HG03575 (cell line): ENCODE measurements at regions not wholly inside any gene's neighbourhood (a gene's known extent, or its start where the extent isn't known, plus 50 kb on each side); places are given as distances from the start of the nearest gene placed in this dataset.
A peak's percentile ranks its signal among the peaks of the same experiment; 100 is the strongest.
"Not testable (repeated sequence)": the region's sequence is repeated elsewhere in the genome, so short reads cannot be mapped to it uniquely, and the experiment has no call there.

Source experiments
- ATAC-seq: cut with Tn5 transposase; IDR thresholded peaks from one replicate; pipeline ENCODE4 v1.9.1; 2021; ENCODE audit not compliant: unreplicated experiment, insufficient number of reproducible peaks, low FRiP score; ENCODE audit errors: extremely low read depth

DNA sequence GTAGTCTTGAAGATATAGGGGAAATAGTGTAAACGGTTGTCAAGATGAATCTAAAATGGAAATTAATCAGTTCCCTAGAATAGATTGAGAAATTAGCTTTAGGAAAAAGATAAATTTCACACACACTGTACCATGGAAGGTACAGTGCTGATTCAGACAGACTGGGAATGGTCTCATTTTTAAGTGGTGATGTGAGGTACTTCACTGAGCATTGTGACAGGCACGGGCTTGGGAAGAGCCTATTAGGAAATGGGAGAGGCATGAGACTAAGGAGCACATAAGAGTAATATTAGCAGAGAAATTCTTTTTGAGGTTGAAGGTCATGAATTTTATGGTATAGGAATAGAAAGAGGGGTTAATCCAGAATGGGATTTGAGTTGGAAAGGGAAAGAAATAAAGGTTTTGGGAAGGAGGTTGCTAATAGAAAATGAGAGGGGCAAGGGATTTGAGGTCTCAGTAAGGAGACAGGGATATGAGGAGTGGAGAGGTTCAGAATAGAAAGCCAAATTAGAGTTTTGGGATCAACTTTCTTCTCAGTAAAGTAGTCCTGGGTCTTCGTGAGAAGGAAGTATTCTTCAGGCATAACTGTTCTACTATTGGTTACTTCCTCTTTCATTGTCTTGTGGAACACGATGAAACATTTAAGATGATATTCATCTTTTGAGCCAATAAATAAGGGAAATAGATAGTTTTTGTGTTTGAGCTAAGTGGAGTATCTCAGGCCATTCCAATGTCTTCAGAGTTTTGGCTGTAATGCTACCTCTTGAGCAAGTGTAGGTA is 115.0 kb upstream of the FBXO28 start:
- ATAC-seq = not testable (repeated sequence)

GRCh38 chr1:223996376-223996775 is 117.5 kb upstream of the FBXO28 start:
- not testable (repeated sequence) for ATAC-seq

- peak; percentile 100 for ATAC-seq
Measured at GRCh38 chr1:223992456-223993246, 121.3 kb upstream of the FBXO28 start.

GRCh38 chr1:223991297-223991857 is 122.5 kb upstream of the FBXO28 start:
- ATAC-seq = not testable (repeated sequence)

DNA sequence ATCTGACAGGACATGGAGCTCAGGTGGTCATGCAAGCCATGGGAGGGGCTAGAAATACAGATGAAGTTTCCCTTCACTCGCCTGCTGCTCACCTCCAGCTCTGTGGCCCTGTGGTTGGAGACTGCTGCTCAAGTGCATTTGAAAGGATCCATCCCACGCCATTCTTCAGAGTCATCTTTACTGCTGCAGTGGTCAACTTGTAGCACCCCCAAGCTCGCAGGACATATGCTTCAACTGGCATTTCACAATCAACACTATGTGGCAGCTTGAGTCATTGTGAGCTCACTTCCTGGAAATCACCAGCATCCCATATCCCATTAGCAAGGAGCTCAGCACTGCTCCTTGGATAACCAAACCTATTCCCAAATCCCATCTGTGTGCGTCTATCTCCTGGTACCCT is 116.2 kb upstream of the TP53BP2 start:
- ATAC-seq = not testable (repeated sequence)

GRCh38 chr1:223952801-223953200 is 107.1 kb upstream of the TP53BP2 start:
- ATAC-seq = not testable (repeated sequence)

GRCh38 chr1:223951551-223951950 is 105.8 kb upstream of the TP53BP2 start:
- ATAC-seq = not testable (repeated sequence)

- ATAC-seq = not testable (repeated sequence)
Measured at GRCh38 chr1:223949944-223950343, 104.2 kb upstream of the TP53BP2 start.

DNA sequence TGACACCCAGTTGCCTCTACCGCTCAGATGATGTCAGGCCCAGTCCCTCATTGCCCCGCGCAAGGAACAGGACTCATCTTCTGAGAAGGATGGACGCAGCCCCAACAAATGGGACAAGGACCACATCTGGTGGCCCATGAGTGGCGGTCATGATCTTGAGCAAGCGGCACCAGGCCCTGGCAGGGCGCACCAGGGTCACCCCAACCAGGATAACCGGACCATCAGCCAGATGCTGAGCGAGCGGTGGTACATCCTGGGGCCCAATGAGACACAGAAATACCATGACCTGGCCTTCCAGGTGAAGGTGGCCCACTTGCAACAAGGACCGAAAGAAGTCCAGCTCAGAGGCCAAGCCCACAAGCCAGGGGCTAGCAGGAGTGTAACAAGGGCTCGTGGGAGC is 102.3 kb upstream of the TP53BP2 start:
- ATAC-seq = not testable (repeated sequence)

DNA sequence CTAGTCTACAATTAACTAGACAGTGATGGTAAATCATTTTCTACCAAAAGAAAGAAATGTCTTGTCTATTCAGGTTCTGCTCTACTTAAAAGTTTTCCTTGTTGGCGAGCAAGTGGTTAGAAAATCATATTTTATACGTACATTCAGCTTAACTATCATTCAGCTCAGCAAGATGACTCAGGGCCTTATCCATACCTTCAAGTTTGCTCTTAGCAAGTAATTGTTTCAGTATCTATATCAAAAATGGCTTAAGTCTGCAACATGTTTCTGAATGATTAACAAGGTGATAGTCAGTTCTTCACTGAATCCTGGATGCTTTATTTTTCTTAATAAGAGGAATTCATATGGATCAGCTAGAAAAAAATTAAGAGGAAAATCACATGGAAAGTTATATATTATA is 90.8 kb upstream of the TP53BP2 start:
- not testable (repeated sequence) for ATAC-seq

GRCh38 chr1:223931476-223931875 is 85.7 kb upstream of the TP53BP2 start:
- ATAC-seq = not testable (repeated sequence)

DNA sequence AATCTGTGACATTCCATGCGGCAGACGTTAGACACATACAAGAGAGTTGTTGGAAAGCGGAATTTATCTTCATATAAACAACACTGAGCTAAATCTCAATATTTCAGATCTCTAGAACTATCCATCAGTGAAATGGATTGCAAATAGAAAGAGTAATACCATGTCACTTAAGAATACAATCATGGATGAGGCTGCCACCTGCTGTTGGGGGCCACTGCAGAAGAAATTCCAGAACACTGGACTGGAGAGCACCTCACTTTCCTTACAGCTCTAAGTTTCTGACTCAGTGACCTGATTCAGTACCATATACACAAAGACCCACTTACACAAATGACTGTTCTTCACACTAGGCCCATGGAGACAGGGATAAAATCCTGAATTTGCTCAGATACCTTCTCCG is 75.1 kb upstream of the TP53BP2 start:
- not testable (repeated sequence) for ATAC-seq

DNA sequence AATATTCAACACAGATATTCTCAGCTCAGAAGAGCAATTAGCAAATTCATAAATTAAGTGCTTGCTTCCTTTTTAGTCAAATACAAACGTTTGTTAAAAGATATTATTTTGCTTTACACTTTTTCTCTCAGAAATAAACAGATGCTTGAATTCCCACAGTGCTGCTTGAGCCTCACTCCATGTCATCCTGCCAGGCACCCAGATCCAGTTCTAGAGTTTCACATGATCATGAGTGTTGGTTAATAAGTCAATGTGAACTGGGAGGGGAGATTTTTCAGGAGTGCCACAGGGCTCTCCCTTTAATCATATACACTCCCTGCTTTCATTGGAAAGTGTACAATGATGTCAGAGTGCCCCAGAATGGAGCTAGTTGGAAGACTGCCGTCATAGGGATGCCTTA is 69.7 kb upstream of the TP53BP2 start:
- ATAC-seq = not testable (repeated sequence)

- not testable (repeated sequence) for ATAC-seq
Measured at GRCh38 chr1:223913715-223914114, 68.0 kb upstream of the TP53BP2 start.

DNA sequence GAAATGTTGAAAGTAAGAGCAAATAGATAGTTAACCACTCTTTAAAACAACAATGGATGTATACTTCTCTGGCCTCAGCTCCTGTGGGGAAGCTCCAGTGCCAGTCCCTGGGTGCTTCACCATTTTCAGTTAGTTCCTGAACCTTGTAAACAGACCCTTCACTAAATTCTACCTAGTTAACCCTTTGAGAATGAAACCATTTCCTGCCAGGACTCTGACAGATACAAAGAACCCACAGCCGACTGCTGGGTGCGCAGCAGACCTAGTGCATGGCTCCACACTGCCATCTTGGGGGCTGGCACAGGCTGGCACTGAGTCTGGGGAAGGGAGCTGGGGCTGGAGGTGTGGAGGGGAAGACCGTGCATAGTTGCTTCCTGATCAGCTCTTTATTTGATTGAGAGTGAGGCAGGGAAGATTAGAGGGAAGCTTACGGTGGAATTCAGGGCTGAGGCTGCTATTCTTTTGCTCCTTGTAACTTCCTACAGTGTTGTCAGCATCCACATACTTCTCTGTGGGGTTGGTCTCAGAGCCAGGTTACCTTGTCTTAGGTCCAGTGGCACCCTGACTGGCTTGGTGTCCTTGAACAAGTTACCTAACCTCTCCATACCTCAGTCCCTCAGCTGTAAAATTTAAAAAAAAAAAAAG is 62.3 kb upstream of the TP53BP2 start:
- ATAC-seq = not testable (repeated sequence)

GRCh38 chr1:223903221-223903620 is 57.5 kb upstream of the TP53BP2 start:
- not testable (repeated sequence) for ATAC-seq

GRCh38 chr1:223899775-223900174 is 54.0 kb upstream of the TP53BP2 start:
- ATAC-seq = not testable (repeated sequence)

GRCh38 chr1:223897097-223897496 is 51.4 kb upstream of the TP53BP2 start:
- ATAC-seq = not testable (repeated sequence)

- not testable (repeated sequence) for ATAC-seq
Measured at GRCh38 chr1:223895950-223896349, 50.2 kb upstream of the TP53BP2 start.
